ENCODE measurements at regions not wholly inside any gene's neighbourhood (a gene's known extent, or its start where the extent isn't known, plus 50 kb on each side); places are given as distances from the start of the nearest gene placed in this dataset.

DNA sequence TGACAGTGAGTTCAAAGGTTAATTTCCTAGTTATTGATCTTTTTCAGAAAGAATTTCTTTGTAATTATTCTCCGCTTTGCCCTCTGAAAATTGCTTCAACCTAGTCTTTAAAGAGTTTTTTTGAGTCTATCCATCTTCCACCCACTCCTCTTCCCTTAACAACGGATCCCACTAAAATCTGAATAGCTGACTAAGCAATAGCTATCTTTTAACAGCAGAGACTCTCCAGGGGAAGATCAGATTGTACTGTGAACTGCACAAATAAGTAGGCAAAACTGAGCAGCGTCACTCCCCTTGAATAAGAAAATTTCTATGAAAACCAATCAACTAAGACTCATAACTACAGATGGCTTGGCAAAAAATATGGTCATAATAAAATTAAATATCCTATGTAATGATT is 127.9 kb downstream of the TUSC7 start:
- no peak for TF ChIP-seq POLR2A (IDR thresholded peaks at IDR 0.05)
- TF ChIP-seq CTCF (IDR thresholded peaks at IDR 0.05), result no peak
- TF ChIP-seq EP300 (IDR thresholded peaks at IDR 0.05), result no peak
